DMS53 treated with DMSO at 0.1 percent for 48 hours (cell line): ENCODE measurements at regions not wholly inside any gene's neighbourhood (a gene's known extent, or its start where the extent isn't known, plus 50 kb on each side); places are given as distances from the start of the nearest gene placed in this dataset.

Experiments used
- DNase-seq: peaks from one replicate; lab custom pipeline; 2025; ENCODE audit not compliant: unreplicated experiment; lab: John Stamatoyannopoulos, UW

DNA sequence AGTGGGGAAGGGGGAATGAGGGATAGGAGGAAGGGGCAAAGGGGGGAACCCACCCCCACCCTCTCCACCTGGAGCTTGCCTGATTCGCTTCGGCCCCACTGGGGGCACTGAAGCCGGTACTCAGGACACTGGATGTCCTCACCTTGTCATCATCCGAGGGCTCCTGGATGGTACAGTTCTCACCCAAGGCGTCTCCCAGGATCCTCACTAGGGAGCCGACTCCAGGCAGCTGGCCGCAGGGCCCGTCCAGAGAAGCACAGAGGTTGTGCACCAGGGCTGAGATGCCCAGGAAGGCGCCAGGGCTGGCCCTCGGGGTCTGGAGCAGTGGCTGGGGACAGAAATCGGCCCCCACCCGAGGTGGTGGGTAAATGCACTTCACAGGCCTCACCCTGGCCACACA, 92.3 kb downstream of the LITAF start:
- DNase-seq, result no peak

DNA sequence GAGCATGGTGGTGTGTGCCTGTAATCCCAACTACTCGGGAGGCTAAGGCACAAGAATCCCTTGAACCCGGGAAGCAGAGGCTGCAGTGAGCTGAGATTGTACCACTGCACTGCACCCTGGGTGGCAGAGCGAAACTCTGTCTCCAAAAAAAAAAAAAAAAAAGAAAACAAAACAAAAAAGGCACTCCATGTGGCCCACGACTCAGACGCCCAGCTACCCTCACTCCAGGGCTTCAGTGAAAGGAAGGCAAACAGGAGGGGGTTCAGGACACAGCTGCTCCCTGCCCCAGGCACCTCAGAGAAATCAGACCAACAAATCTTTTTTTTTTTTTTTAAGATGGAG, 91.7 kb downstream of the LITAF start:
- no peak for DNase-seq
